ENCODE measurements at regions not wholly inside any gene's neighbourhood (a gene's known extent, or its start where the extent isn't known, plus 50 kb on each side); places are given as distances from the start of the nearest gene placed in this dataset.

DNA sequence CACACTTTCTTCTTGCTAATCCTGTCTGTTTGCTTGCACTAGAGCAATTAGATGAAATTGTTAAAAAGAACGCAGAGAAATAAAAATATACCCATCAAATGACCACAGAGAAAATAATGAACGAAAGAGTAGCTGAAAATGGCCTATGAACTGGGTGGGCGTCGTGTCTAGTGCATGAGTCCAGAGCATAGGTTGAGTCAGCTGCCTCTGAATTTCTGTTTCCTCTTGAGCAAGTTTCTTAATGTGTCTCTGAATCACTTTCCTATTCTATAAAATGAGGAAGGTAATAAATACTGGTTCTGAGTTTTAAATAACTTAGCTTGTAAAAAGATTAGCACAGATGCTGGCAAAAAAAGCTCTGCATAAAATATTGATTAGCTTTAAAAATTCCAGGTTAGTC lies 75.0 kb downstream of the POM121L12 start:
- TF ChIP-seq CTCF (IDR thresholded peaks at IDR 0.05): no peak
- TF ChIP-seq POLR2A (IDR thresholded peaks at IDR 0.05): no peak
